WTC11 (cell line): ENCODE measurements at regions not wholly inside any gene's neighbourhood (a gene's known extent, or its start where the extent isn't known, plus 50 kb on each side); places are given as distances from the start of the nearest gene placed in this dataset.

ENCODE experiments used
- ATAC-seq: fragments of 200-7000 bp; cut with Tn5 transposase; 2 replicates; pipeline ENCODE4 v1.10.0; 2021; ENCODE audit warnings: mild to moderate bottlenecking, moderate library complexity
- CTCF ChIA-PET: fragments of 300-600 bp; sonication (Branson Sonifier 250); formaldehyde crosslinking; loops from one replicate; lab custom pipeline; 2021; ENCODE audit warnings: antibody characterized with exemption; lab: Charles Lee
- POLR2A ChIA-PET: fragments of 350-600 bp; sonication (Branson Sonifier 250); formaldehyde crosslinking; loops from one replicate; lab custom pipeline; 2021; ENCODE audit warnings: antibody characterized with exemption; lab: Charles Lee
- DNase-seq: peaks from one replicate; pipeline ENCODE4 v3.0.0; 2021; ENCODE audit warnings: low spot score
- H3K27ac Mint-ChIP-seq: 2 replicates; pipeline ENCODE4 v1.8.0; 2021; ENCODE audit warnings: mixed read lengths
- H3K27me3 Mint-ChIP-seq: 2 replicates; pipeline ENCODE4 v1.8.0; 2021; ENCODE audit warnings: low read depth, mild to moderate bottlenecking, moderate library complexity, mixed read lengths
- H3K36me3 Mint-ChIP-seq: 2 replicates; pipeline ENCODE4 v1.8.0; 2021; ENCODE audit warnings: mixed read lengths
- H3K4me1 Mint-ChIP-seq: 2 replicates; pipeline ENCODE4 v1.8.0; 2022; ENCODE audit warnings: mixed read lengths
- H3K4me3 Mint-ChIP-seq: 2 replicates; pipeline ENCODE4 v1.8.0; 2021; ENCODE audit warnings: mild to moderate bottlenecking, moderate library complexity, mixed read lengths
- H3K9me3 Mint-ChIP-seq: 2 replicates; pipeline ENCODE4 v1.8.0; 2021; ENCODE audit warnings: mixed read lengths
- ARID4B ChIP-seq: sonication (generic); formaldehyde crosslinking; IDR thresholded peaks from 2 replicates; pipeline ENCODE4 v1.8.0; 2023; ENCODE audit warnings: missing genetic modification reagents, mild to moderate bottlenecking, borderline replicate concordance
- ATF6 ChIP-seq: sonication (generic); formaldehyde crosslinking; IDR thresholded peaks from 2 replicates; pipeline ENCODE4 v1.8.1; 2023; ENCODE audit warnings: mild to moderate bottlenecking, missing genetic modification reagents
- CREB1 ChIP-seq: sonication (generic); formaldehyde crosslinking; IDR thresholded peaks from 2 replicates; pipeline ENCODE4 v1.8.0; 2023; ENCODE audit warnings: mild to moderate bottlenecking, missing genetic modification reagents
- E2F5 ChIP-seq: sonication (generic); formaldehyde crosslinking; IDR thresholded peaks from 2 replicates; pipeline ENCODE4 v1.8.1; 2022; ENCODE audit warnings: mild to moderate bottlenecking, moderate library complexity, missing genetic modification reagents
- EMX1 ChIP-seq: fragments of 250-450 bp; sonication (Bioruptor Pico); IDR thresholded peaks from 2 replicates; pipeline ENCODE4 v1.8.0; 2021; ENCODE audit warnings: mild to moderate bottlenecking
- FOXK1 ChIP-seq: sonication (generic); formaldehyde crosslinking; IDR thresholded peaks from 2 replicates; pipeline ENCODE4 v1.8.0; 2022; ENCODE audit warnings: mild to moderate bottlenecking, moderate library complexity, missing genetic modification reagents
- HMGA2 ChIP-seq: fragments of 250-450 bp; sonication (Bioruptor Pico); IDR thresholded peaks from 2 replicates; pipeline ENCODE4 v1.4.0; 2021; ENCODE audit warnings: mild to moderate bottlenecking, moderate library complexity
- JAZF1 ChIP-seq: fragments of 250-450 bp; sonication (Bioruptor Pico); IDR thresholded peaks from 2 replicates; pipeline ENCODE4 v1.9.0; 2021; ENCODE audit warnings: moderate library complexity, mild to moderate bottlenecking, inconsistent platforms
- NR3C1 ChIP-seq: sonication (generic); formaldehyde crosslinking; conservative IDR thresholded peaks from 2 replicates; pipeline ENCODE4 v1.8.1; 2023; ENCODE audit warnings: low read depth, mild to moderate bottlenecking, missing genetic modification reagents
- PRDM15 ChIP-seq: sonication (generic); formaldehyde crosslinking; IDR thresholded peaks from 2 replicates; pipeline ENCODE4 v1.8.0; 2022; ENCODE audit warnings: missing genetic modification reagents
- PREB ChIP-seq: sonication (generic); formaldehyde crosslinking; IDR thresholded peaks from 2 replicates; pipeline ENCODE4 v1.8.1; 2022; ENCODE audit warnings: mild to moderate bottlenecking, missing genetic modification reagents, moderate library complexity, borderline replicate concordance
- RELA ChIP-seq: sonication (generic); formaldehyde crosslinking; IDR thresholded peaks from 2 replicates; pipeline ENCODE4 v1.8.1; 2022; ENCODE audit warnings: missing genetic modification reagents, mild to moderate bottlenecking, borderline replicate concordance
- SMAD4 ChIP-seq: sonication (generic); formaldehyde crosslinking; IDR thresholded peaks from 2 replicates; pipeline ENCODE4 v1.8.0; 2022; ENCODE audit warnings: mild to moderate bottlenecking, missing genetic modification reagents
- TCF7 ChIP-seq: sonication (generic); formaldehyde crosslinking; IDR thresholded peaks from 2 replicates; pipeline ENCODE4 v1.8.0; 2022; ENCODE audit warnings: mild to moderate bottlenecking, low read depth, missing genetic modification reagents, moderate library complexity
- ZMAT4 ChIP-seq: fragments of 250-450 bp; sonication (Bioruptor Pico); IDR thresholded peaks from 2 replicates; pipeline ENCODE4 v1.9.0; 2021; ENCODE audit warnings: mild to moderate bottlenecking
- ZNF219 ChIP-seq: sonication (generic); formaldehyde crosslinking; IDR thresholded peaks from 2 replicates; pipeline ENCODE4 v1.8.0; 2023; ENCODE audit warnings: missing genetic modification reagents, mild to moderate bottlenecking, borderline replicate concordance
- ZNF416 ChIP-seq: fragments of 250-450 bp; sonication (Bioruptor Pico); IDR thresholded peaks from 2 replicates; pipeline ENCODE4 v1.9.0; 2021; ENCODE audit warnings: mild to moderate bottlenecking, inconsistent platforms
- ZNF425 ChIP-seq: fragments of 250-450 bp; sonication (Bioruptor Pico); conservative IDR thresholded peaks from 2 replicates; pipeline ENCODE4 v1.9.0; 2021; ENCODE audit warnings: mild to moderate bottlenecking

- CTCF ChIA-PET: no interaction called here
- TF ChIP-seq NR3C1 (CRISPR knock-in tag) (no peak), ZNF416 (CRISPR knock-in tag) (no peak), HMGA2 (CRISPR knock-in tag) (no peak), CREB1 (CRISPR knock-in tag) (no peak), ZNF219 (CRISPR knock-in tag) (no peak), FOXK1 (CRISPR knock-in tag) (no peak), EMX1 (CRISPR knock-in tag) (no peak), SMAD4 (no peak), JAZF1 (CRISPR knock-in tag) (no peak), PRDM15 (CRISPR knock-in tag) (no peak), ARID4B (CRISPR knock-in tag) (no peak), E2F5 (CRISPR knock-in tag) (no peak), PREB (no peak), RELA (CRISPR knock-in tag) (no peak), ZMAT4 (CRISPR knock-in tag) (no peak), ATF6 (CRISPR knock-in tag) (no peak), ZNF425 (CRISPR knock-in tag) (no peak), TCF7 (CRISPR knock-in tag) (no peak)
- TF ChIP-seq, all 79 proteins: peak for 0
- Mint-ChIP-seq H3K27ac (peak overlapping the region; percentile 10; the same call in 1 of the 2 replicates), H3K4me1 (peaks cover 42% of the 10 kb centered on the region), H3K9me3 (0 out of 2 replicates have a peak, but pooled peaks cover 3% of the 10 kb centered on the region), H3K27me3 (no peaks in the 10 kb centered on the region), H3K4me3 (no peak overlapping the region), H3K36me3 (no peaks in the 10 kb centered on the region)
- POLR2A ChIA-PET: no interaction called here
- ATAC-seq: no peak
- no peak for DNase-seq
Observed at GRCh38 chr7:121486590-121486989, 90.5 kb upstream of the FAM3C start.
